ENCODE measurements at regions not wholly inside any gene's neighbourhood (a gene's known extent, or its start where the extent isn't known, plus 50 kb on each side); places are given as distances from the start of the nearest gene placed in this dataset.

DNA sequence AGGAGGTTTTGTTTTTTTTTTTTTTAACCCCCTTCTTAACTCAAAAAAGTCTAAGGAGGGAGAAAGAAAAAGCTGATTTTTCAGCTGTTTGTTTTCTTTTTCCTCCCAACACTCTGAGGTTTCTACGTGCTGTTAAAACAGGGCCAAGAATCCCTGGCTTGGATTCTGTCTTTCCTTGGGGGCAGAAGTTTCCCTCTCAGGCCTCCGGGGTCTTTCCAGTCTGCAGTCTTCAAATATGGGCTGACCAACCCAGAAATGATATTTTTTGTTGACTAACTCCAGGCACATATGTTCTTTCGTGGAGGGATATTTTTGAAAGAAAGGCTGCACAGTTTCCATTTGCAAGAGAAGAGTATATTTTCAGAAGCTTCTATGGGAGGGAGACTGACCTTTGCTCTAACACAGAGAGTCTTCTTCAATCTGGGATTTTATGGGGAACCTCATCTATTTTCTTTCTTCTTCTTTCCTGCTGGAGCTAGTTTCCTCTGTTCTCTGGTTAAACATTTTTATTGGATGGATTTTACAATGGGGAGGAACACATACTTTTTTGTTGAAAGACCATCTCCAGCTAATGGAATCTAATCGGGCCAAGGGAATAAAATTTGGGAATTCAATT, 93.3 kb upstream of the SPRED2 start:
- no peak for TF ChIP-seq ZSCAN30 (tag by site-specific recombination; IDR thresholded peaks at IDR 0.05)
- TF ChIP-seq, protein P1, sequence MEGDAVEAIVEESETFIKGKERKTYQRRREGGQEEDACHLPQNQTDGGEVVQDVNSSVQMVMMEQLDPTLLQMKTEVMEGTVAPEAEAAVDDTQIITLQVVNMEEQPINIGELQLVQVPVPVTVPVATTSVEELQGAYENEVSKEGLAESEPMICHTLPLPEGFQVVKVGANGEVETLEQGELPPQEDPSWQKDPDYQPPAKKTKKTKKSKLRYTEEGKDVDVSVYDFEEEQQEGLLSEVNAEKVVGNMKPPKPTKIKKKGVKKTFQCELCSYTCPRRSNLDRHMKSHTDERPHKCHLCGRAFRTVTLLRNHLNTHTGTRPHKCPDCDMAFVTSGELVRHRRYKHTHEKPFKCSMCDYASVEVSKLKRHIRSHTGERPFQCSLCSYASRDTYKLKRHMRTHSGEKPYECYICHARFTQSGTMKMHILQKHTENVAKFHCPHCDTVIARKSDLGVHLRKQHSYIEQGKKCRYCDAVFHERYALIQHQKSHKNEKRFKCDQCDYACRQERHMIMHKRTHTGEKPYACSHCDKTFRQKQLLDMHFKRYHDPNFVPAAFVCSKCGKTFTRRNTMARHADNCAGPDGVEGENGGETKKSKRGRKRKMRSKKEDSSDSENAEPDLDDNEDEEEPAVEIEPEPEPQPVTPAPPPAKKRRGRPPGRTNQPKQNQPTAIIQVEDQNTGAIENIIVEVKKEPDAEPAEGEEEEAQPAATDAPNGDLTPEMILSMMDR (tag by site-specific recombination; IDR thresholded peaks at IDR 0.05), result no peak
- TF ChIP-seq, protein P2, sequence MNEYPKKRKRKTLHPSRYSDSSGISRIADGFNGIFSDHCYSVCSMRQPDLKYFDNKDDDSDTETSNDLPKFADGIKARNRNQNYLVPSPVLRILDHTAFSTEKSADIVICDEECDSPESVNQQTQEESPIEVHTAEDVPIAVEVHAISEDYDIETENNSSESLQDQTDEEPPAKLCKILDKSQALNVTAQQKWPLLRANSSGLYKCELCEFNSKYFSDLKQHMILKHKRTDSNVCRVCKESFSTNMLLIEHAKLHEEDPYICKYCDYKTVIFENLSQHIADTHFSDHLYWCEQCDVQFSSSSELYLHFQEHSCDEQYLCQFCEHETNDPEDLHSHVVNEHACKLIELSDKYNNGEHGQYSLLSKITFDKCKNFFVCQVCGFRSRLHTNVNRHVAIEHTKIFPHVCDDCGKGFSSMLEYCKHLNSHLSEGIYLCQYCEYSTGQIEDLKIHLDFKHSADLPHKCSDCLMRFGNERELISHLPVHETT (tag by site-specific recombination; IDR thresholded peaks at IDR 0.05), result no peak
- TF ChIP-seq, protein P3, sequence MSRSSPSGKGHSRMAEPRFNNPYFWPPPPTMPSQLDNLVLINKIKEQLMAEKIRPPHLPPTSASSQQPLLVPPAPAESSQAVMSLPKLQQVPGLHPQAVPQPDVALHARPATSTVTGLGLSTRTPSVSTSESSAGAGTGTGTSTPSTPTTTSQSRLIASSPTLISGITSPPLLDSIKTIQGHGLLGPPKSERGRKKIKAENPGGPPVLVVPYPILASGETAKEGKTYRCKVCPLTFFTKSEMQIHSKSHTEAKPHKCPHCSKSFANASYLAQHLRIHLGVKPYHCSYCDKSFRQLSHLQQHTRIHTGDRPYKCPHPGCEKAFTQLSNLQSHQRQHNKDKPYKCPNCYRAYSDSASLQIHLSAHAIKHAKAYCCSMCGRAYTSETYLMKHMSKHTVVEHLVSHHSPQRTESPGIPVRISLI (tag by site-specific recombination; IDR thresholded peaks at IDR 0.05), result no peak
